Activated CD4-positive, alpha-beta T cell treated with anti-CD3 and anti-CD28 coated beads, Interleukin-2, amount 50 U/mL, for 4 hours (primary cell): ENCODE measurements at regions not wholly inside any gene's neighbourhood (a gene's known extent, or its start where the extent isn't known, plus 50 kb on each side); places are given as distances from the start of the nearest gene placed in this dataset.

Experiments used
- DNase-seq, 2 experiments: peaks; one replicate each; pipeline ENCODE4 v3.0.0-alpha.2; 2020

DNA sequence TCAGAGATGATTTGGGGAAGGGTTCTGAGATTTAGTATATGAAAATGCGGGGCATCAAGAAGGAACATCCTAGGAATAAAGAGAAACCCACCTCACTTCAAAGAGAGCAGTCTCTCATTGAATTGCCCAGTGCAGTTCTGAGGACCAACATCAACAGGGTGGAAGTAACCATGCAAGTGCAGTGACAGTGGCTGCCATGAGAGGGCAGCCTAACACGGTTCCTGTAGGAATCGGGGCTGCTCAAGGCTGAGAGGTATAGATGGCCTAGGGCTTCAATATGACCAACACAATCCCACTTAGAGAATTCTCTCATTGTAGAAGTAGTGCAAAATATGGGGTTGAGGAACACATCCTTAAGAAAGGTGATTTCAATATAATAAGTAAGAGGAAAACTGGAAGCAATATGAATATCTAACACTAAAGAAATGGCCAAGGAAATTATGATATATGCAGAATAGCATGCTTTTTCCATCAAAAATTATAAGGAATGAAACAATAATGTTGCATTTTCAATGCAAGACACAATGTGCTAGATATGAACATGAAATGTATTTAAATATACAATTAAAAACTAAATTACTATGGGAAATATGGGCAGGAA is 51.1 kb upstream of the ARRDC4 start:
- peak; percentile 25 to 33 for DNase-seq
